OCI-LY7 (cell line): ENCODE measurements at regions not wholly inside any gene's neighbourhood (a gene's known extent, or its start where the extent isn't known, plus 50 kb on each side); places are given as distances from the start of the nearest gene placed in this dataset.

Experiments
- BruUV-seq: library from RNA; stranded (reverse); fragments of 400-500 nt; replicated peaks from 2 replicates; lab custom pipeline; 2021; lab: Mats Ljungman, UMichigan
- CTCF ChIA-PET: fragments of 300-600 bp; sonication (Branson Sonifier 250); formaldehyde crosslinking; loops from one replicate; lab custom pipeline; 2022; ENCODE audit warnings: antibody characterized with exemption; ENCODE audit not compliant: unreplicated experiment; lab: Charles Lee
- POLR2A ChIA-PET: fragments of 300-600 bp; sonication (Branson Sonifier 250); formaldehyde crosslinking; loops from one replicate; lab custom pipeline; 2022; ENCODE audit warnings: antibody characterized with exemption; lab: Charles Lee
- DNase-seq: peaks from one replicate; pipeline ENCODE4 v3.0.0-alpha.2; 2015; ENCODE audit warnings: low spot score
- H2AFZ ChIP-seq: fragments of 200-600 bp; sonication (generic), shearing (Covaris generic); 2 replicates; pipeline ENCODE4 v1.6.1; 2014; ENCODE audit warnings: mild to moderate bottlenecking, antibody characterized with exemption, low read length, moderate library complexity
- H3K27ac ChIP-seq: fragments of 200-600 bp; sonication (generic); 2 replicates; pipeline ENCODE4 v1.5.1; 2014; ENCODE audit warnings: mixed run types, low read depth, mild to moderate bottlenecking, moderate library complexity, low read length, inconsistent platforms; ENCODE audit not compliant: poor library complexity, severe bottlenecking
- H3K36me3 ChIP-seq: fragments of 200-600 bp; sonication (generic); 2 replicates; pipeline ENCODE4 v1.6.1; 2014; ENCODE audit warnings: mild to moderate bottlenecking, antibody characterized with exemption, low read length, moderate library complexity, mixed read lengths; ENCODE audit not compliant: insufficient read depth
- H3K4me1 ChIP-seq: fragments of 200-600 bp; sonication (generic); 2 replicates; pipeline ENCODE4 v1.5.1; 2014; ENCODE audit warnings: mild to moderate bottlenecking, low read length; ENCODE audit not compliant: insufficient read depth, poor library complexity, severe bottlenecking
- H3K4me2 ChIP-seq: fragments of 200-600 bp; sonication (generic); 2 replicates; pipeline ENCODE4 v1.6.1; 2014; ENCODE audit warnings: mild to moderate bottlenecking, low read length
- H3K4me3 ChIP-seq: fragments of 200-600 bp; sonication (generic); 2 replicates; pipeline ENCODE4 v1.5.1; 2014; ENCODE audit warnings: mild to moderate bottlenecking, low read depth, low read length; ENCODE audit not compliant: poor library complexity, severe bottlenecking
- H3K79me2 ChIP-seq: fragments of 200-600 bp; sonication (generic); 2 replicates; pipeline ENCODE4 v1.6.1; 2016; ENCODE audit warnings: low read depth, mild to moderate bottlenecking, low read length, moderate library complexity, mixed read lengths; ENCODE audit not compliant: insufficient read depth
- H3K9me2 ChIP-seq: fragments of 200-600 bp; sonication (generic); 2 replicates; pipeline ENCODE4 v1.6.1; 2016; ENCODE audit warnings: mild to moderate bottlenecking, low read length, mixed read lengths; ENCODE audit not compliant: insufficient read depth
- H3K9me3 ChIP-seq: fragments of 200-600 bp; sonication (generic); 2 replicates; pipeline ENCODE4 v1.6.1; 2014; ENCODE audit warnings: mild to moderate bottlenecking, mixed run types, low read length, mixed read lengths
- H4K20me1 ChIP-seq: fragments of 200-600 bp; sonication (generic); 2 replicates; pipeline ENCODE4 v1.6.1; 2014; ENCODE audit warnings: mild to moderate bottlenecking, antibody characterized with exemption, low read length, moderate library complexity, mixed read lengths; ENCODE audit not compliant: insufficient read depth
- EZH2phosphoT487 ChIP-seq: fragments of 200-600 bp; sonication (generic); IDR thresholded peaks from 2 replicates; pipeline ENCODE4 v1.6.1; 2018; ENCODE audit warnings: low read depth, borderline replicate concordance, mild to moderate bottlenecking, mixed run types, antibody characterized with exemption, low read length, moderate library complexity, mixed read lengths
- intact Hi-C: fragments of 100-400 bp; cut with micrococcal nuclease; formaldehyde crosslinking; loops from one replicate; pipeline ENCODE4 v1.10.0; 2022; ENCODE audit not compliant: unreplicated experiment
- TF ChIP-seq, protein P1 (sequence below): fragments of 200-600 bp; sonication (generic); conservative IDR thresholded peaks from 2 replicates; pipeline ENCODE4 v1.5.1; 2014; ENCODE audit warnings: mild to moderate bottlenecking, antibody characterized with exemption, low read length, moderate library complexity, mixed read lengths

DNA sequence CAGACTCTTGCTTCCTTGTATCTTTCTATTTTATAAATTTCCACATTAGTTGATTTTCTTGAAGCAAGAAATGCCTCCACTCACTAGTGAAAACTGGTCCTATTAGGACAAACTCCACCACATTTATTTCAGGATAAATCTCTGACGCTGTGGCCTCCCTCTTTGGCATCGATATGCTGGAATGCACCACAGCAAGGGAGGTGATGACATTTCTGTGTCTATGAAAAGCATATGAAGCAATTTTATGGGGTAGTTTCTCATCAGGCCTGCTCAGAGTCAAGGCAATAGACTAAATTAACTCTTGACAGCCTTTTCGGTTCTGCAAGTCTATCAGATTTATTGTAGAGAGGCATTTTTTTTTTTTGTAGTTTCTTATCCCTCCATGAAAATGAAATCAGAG lies 304.4 kb downstream of the ZEB1 start:
- no TSS peak for BruUV-seq
- no peaks in the 10 kb centered on the region for H3K9me2 ChIP-seq
- no peak overlapping the region for H3K27ac ChIP-seq
- H3K36me3 ChIP-seq, result no peaks in the 10 kb centered on the region
- no peak overlapping the region for H3K4me3 ChIP-seq
- no peaks in the 10 kb centered on the region for H3K9me3 ChIP-seq
- no peaks in the 10 kb centered on the region for H3K4me1 ChIP-seq
- H3K79me2 ChIP-seq, result no peaks in the 10 kb centered on the region
- CTCF ChIA-PET, result no interaction called here
- POLR2A ChIA-PET, result no interaction called here
- H2AFZ ChIP-seq, result no peak overlapping the region
- intact Hi-C loops, result no loop called here
- H4K20me1 ChIP-seq, result no peaks in the 10 kb centered on the region
- H3K4me2 ChIP-seq, result no peak overlapping the region
- DNase-seq, result no peak
- no peak for TF ChIP-seq EZH2phosphoT487
- TF ChIP-seq, protein P1, sequence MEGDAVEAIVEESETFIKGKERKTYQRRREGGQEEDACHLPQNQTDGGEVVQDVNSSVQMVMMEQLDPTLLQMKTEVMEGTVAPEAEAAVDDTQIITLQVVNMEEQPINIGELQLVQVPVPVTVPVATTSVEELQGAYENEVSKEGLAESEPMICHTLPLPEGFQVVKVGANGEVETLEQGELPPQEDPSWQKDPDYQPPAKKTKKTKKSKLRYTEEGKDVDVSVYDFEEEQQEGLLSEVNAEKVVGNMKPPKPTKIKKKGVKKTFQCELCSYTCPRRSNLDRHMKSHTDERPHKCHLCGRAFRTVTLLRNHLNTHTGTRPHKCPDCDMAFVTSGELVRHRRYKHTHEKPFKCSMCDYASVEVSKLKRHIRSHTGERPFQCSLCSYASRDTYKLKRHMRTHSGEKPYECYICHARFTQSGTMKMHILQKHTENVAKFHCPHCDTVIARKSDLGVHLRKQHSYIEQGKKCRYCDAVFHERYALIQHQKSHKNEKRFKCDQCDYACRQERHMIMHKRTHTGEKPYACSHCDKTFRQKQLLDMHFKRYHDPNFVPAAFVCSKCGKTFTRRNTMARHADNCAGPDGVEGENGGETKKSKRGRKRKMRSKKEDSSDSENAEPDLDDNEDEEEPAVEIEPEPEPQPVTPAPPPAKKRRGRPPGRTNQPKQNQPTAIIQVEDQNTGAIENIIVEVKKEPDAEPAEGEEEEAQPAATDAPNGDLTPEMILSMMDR, result no peak

GRCh38 chr10:31622978-31623377 lies 304.0 kb downstream of the ZEB1 start:
- Histone ChIP-seq H3K9me2 (no peaks in the 10 kb centered on the region), H3K4me1 (no peaks in the 10 kb centered on the region), H3K9me3 (no peaks in the 10 kb centered on the region), H2AFZ (no peak overlapping the region), H3K4me3 (no peak overlapping the region), H3K79me2 (no peaks in the 10 kb centered on the region), H3K4me2 (no peak overlapping the region), H4K20me1 (no peaks in the 10 kb centered on the region), H3K27ac (no peak overlapping the region), H3K36me3 (no peaks in the 10 kb centered on the region)
- no TSS peak for BruUV-seq
- ChIA-PET CTCF (no interaction called here), POLR2A (no interaction called here)
- intact Hi-C loops, result no loop called here
- DNase-seq, result no peak
- TF ChIP-seq EZH2phosphoT487, result no peak
- TF ChIP-seq, protein P1, result no peak

DNA sequence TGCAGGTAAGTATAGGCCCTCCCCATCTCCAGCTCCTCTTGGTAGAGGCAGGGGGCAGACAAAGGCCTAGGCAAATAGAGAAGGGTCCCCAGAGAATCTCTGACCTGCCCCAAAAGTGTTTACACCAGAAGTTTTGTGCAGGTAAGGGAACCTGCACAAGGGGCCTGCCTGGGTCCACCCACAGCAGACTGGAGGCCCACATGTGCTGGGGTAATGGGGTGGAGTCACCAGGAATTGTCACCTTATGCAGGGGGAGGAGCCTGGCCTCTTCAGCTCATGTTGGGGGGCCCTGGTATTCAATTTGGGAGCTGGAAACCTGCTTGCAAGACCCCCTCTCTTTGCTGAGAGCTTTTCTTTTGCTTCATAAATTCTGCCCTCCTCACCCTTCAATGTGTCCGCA lies 302.7 kb downstream of the ZEB1 start:
- Histone ChIP-seq H3K9me3 (no peaks in the 10 kb centered on the region), H3K79me2 (no peaks in the 10 kb centered on the region), H4K20me1 (no peaks in the 10 kb centered on the region), H3K27ac (no peak overlapping the region), H3K4me3 (no peak overlapping the region), H3K36me3 (no peaks in the 10 kb centered on the region), H3K9me2 (no peaks in the 10 kb centered on the region), H3K4me1 (no peaks in the 10 kb centered on the region), H3K4me2 (no peak overlapping the region), H2AFZ (no peak overlapping the region)
- ChIA-PET CTCF (no interaction called here), POLR2A (interaction anchor here (1.2 kb wide), 1 partner anchor 12 kb away, joined by 3 read pairs; no protein-coding TSS in a partner anchor)
- intact Hi-C loops, result no loop called here
- no TSS peak for BruUV-seq
- DNase-seq, result no peak
- no peak for TF ChIP-seq EZH2phosphoT487
- TF ChIP-seq, protein P1, result no peak
